H9 (cell line): ENCODE measurements at regions not wholly inside any gene's neighbourhood (a gene's known extent, or its start where the extent isn't known, plus 50 kb on each side); places are given as distances from the start of the nearest gene placed in this dataset.

Experiments used
- DNase-seq: peaks from one replicate; pipeline ENCODE4 v3.0.0-alpha.2; 2017
- H2AFZ ChIP-seq: one replicate; pipeline ENCODE4 v1.6.1; 2013; ENCODE audit warnings: mild to moderate bottlenecking, low read length, control low read depth, moderate library complexity
- H2AK5ac ChIP-seq: 2 replicates; pipeline ENCODE4 v1.6.1; 2013; ENCODE audit warnings: low read length, control low read depth, mixed read lengths; ENCODE audit not compliant: insufficient read length
- H2BK120ac ChIP-seq: one replicate; pipeline ENCODE4 v1.6.1; 2013; ENCODE audit warnings: low read depth, mild to moderate bottlenecking, low read length, control low read depth, inconsistent platforms; ENCODE audit not compliant: poor library complexity, severe bottlenecking
- H2BK12ac ChIP-seq: 2 replicates; pipeline ENCODE4 v1.6.1; 2013; ENCODE audit warnings: low read length, control low read depth, mixed read lengths, low read depth; ENCODE audit not compliant: insufficient read length
- H2BK15ac ChIP-seq: 2 replicates; pipeline ENCODE4 v1.6.1; 2013; ENCODE audit warnings: low read depth, low read length, control low read depth
- H2BK20ac ChIP-seq: one replicate; pipeline ENCODE4 v1.6.1; 2013; ENCODE audit warnings: low read depth, mild to moderate bottlenecking, low read length, control low read depth, inconsistent platforms; ENCODE audit not compliant: poor library complexity, severe bottlenecking
- H2BK5ac ChIP-seq: 2 replicates; pipeline ENCODE4 v1.6.1; 2013; ENCODE audit warnings: low read length, control low read depth, mixed read lengths; ENCODE audit not compliant: insufficient read length
- H3K14ac ChIP-seq: 2 replicates; pipeline ENCODE4 v1.6.1; 2013; ENCODE audit warnings: low read length, control low read depth; ENCODE audit not compliant: insufficient read depth
- H3K18ac ChIP-seq: 2 replicates; pipeline ENCODE4 v1.6.1; 2013; ENCODE audit warnings: low read depth, mild to moderate bottlenecking, mixed read lengths, low read length, control low read depth; ENCODE audit not compliant: insufficient read length
- H3K23ac ChIP-seq: 2 replicates; pipeline ENCODE4 v1.6.1; 2013; ENCODE audit warnings: low read length, control low read depth, mixed read lengths, low read depth; ENCODE audit not compliant: insufficient read length
- H3K23me2 ChIP-seq: 2 replicates; pipeline ENCODE4 v1.6.1; 2013; ENCODE audit warnings: low read depth, mild to moderate bottlenecking, mixed read lengths, low read length, control low read depth; ENCODE audit not compliant: insufficient read length, poor library complexity, severe bottlenecking
- H3K27ac ChIP-seq: 2 replicates; pipeline ENCODE4 v1.5.1; 2013; ENCODE audit warnings: low read length, control low read depth, mixed read lengths, low read depth; ENCODE audit not compliant: insufficient read length
- H3K27me3 ChIP-seq: 2 replicates; pipeline ENCODE4 v1.6.1; 2013; ENCODE audit warnings: low read length, control low read depth, inconsistent platforms; ENCODE audit not compliant: insufficient read depth
- H3K4ac ChIP-seq: 2 replicates; pipeline ENCODE4 v1.6.1; 2013; ENCODE audit warnings: low read depth, mild to moderate bottlenecking, control low read depth, inconsistent platforms, low read length, moderate library complexity
- H3K4me1 ChIP-seq: 2 replicates; pipeline ENCODE4 v1.6.1; 2013; ENCODE audit warnings: low read length, control low read depth, inconsistent platforms; ENCODE audit not compliant: insufficient read depth
- H3K4me2 ChIP-seq: 2 replicates; pipeline ENCODE4 v1.6.1; 2013; ENCODE audit warnings: low read length, control low read depth, mixed read lengths; ENCODE audit not compliant: insufficient read length, insufficient read depth
- H3K56ac ChIP-seq: 2 replicates; pipeline ENCODE4 v1.6.1; 2013; ENCODE audit warnings: low read depth, mild to moderate bottlenecking, mixed read lengths, low read length, control low read depth; ENCODE audit not compliant: insufficient read length
- H3K79me1 ChIP-seq: 2 replicates; pipeline ENCODE4 v1.6.1; 2013; ENCODE audit warnings: low read depth, mild to moderate bottlenecking, moderate library complexity, low read length, control low read depth, inconsistent platforms; ENCODE audit not compliant: insufficient read depth, poor library complexity, severe bottlenecking
- H3K79me2 ChIP-seq: 2 replicates; pipeline ENCODE4 v1.6.1; 2013; ENCODE audit warnings: low read length, control low read depth, inconsistent platforms; ENCODE audit not compliant: insufficient read depth
- H3K9ac ChIP-seq: 2 replicates; pipeline ENCODE4 v1.6.1; 2013; ENCODE audit warnings: low read length, control low read depth, mixed read lengths; ENCODE audit not compliant: insufficient read length; ENCODE audit errors: extremely low read depth
- H3K9me3 ChIP-seq: one replicate; pipeline ENCODE4 v1.6.1; 2013; ENCODE audit warnings: low read depth, low read length, inconsistent platforms; ENCODE audit not compliant: control insufficient read depth
- H3T11ph ChIP-seq: one replicate; pipeline ENCODE4 v1.6.1; 2013; ENCODE audit warnings: mild to moderate bottlenecking, low read length, control low read depth, inconsistent platforms
- H4K20me1 ChIP-seq: one replicate; pipeline ENCODE4 v1.6.1; 2013; ENCODE audit not compliant: control insufficient read depth, insufficient read length, insufficient read depth
- H4K5ac ChIP-seq: 2 replicates; pipeline ENCODE4 v1.6.1; 2013; ENCODE audit warnings: low read depth, mild to moderate bottlenecking, mixed read lengths, low read length, control low read depth; ENCODE audit not compliant: insufficient read length
- H4K8ac ChIP-seq: replicated peaks from 2 replicates; pipeline ENCODE4 v1.6.1; 2013; ENCODE audit warnings: low read length, control low read depth, mixed read lengths, low read depth; ENCODE audit not compliant: insufficient read length
- H4K91ac ChIP-seq: 2 replicates; pipeline ENCODE4 v1.6.1; 2013; ENCODE audit warnings: low read depth, mild to moderate bottlenecking, moderate library complexity, mixed read lengths, low read length, control low read depth; ENCODE audit not compliant: insufficient read length
- H3K27ac Mint-ChIP-seq, 3 experiments: 2 replicates in 2 of 3; 3 replicates in 1 of 3; pipeline ENCODE4 v1.8.0; 2020 to 2021; ENCODE audit warnings: mixed read lengths in 3 of 3, mild to moderate bottlenecking in 1 of 3, moderate library complexity in 1 of 3
- H3K27me3 Mint-ChIP-seq: 2 replicates; pipeline ENCODE4 v1.8.0; 2021; ENCODE audit warnings: low read depth, mild to moderate bottlenecking, moderate library complexity, mixed read lengths
- H3K36me3 Mint-ChIP-seq, 3 experiments: 2 replicates in 2 of 3; 3 replicates in 1 of 3; pipeline ENCODE4 v1.8.0; 2020 to 2021; ENCODE audit warnings: low read depth in 3 of 3, mixed read lengths in 3 of 3; ENCODE audit not compliant: insufficient read depth in 1 of 3
- H3K4me1 Mint-ChIP-seq, 2 experiments: 2 replicates each; pipeline ENCODE4 v1.8.0; 2020; ENCODE audit warnings: mixed read lengths in 2 of 2
- H3K4me3 Mint-ChIP-seq, 2 experiments: 2 replicates in 1 of 2; 3 replicates in 1 of 2; pipeline ENCODE4 v1.8.0; 2020 to 2021; ENCODE audit warnings: mild to moderate bottlenecking in 2 of 2, mixed read lengths in 2 of 2, moderate library complexity in 1 of 2
- H3K9me3 Mint-ChIP-seq, 2 experiments: 2 replicates in 1 of 2; 3 replicates in 1 of 2; pipeline ENCODE4 v1.8.0; 2020; ENCODE audit warnings: mild to moderate bottlenecking in 2 of 2, mixed read lengths in 2 of 2, moderate library complexity in 1 of 2
- CTCF ChIP-seq: fragments of 200-600 bp; sonication (generic); conservative IDR thresholded peaks from 3 replicates; pipeline ENCODE4 v1.8.0; 2021; ENCODE audit warnings: antibody characterized with exemption, mild to moderate bottlenecking
- WGBS: extraction: QIAGEN DNeasy Blood & Tissue Kit; methylation state at CpG from one replicate; pipeline ENCODE4 v1.1.7; 2013; ENCODE audit warnings: missing lambda C conversion rate, low lambda C conversion rate, mixed read lengths; ENCODE audit not compliant: insufficient read length; ENCODE audit errors: extremely low coverage; 5-methylcytosine and 5-hydroxymethylcytosine counted together

DNA sequence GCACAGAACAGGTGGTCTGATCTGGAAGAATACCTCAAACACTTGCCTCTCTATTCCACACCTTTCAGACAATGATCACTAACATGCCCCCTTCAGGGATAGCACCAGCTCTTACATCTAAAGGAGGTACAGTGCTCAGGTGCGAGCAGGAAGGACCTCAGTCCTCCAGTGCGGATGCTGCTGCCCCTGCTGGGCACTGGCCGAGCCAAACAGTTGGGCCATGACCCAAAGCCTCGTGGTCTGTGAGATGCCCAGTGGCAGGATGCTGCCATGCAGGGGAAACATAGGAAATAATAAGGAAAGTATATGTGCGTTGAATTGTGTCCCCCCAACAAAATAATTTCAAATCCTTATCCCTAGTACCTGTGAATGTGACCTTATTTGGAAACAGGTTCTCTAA lies 243.7 kb downstream of the NDUFA10 start:
- Histone ChIP-seq H3K18ac (no peak overlapping the region), H3K4ac (no peak overlapping the region), H3K23me2 (no peaks in the 10 kb centered on the region), H3K4me2 (no peak overlapping the region), H3T11ph (no peak overlapping the region), H3K14ac (no peak overlapping the region), H3K9me3 (no peaks in the 10 kb centered on the region), H2AFZ (no peak overlapping the region), H4K20me1 (no peaks in the 10 kb centered on the region), H2AK5ac (no peak overlapping the region), H4K91ac (no peak overlapping the region), H2BK15ac (no peak overlapping the region), H3K79me2 (no peaks in the 10 kb centered on the region), H3K79me1 (no peaks in the 10 kb centered on the region), H3K56ac (no peak overlapping the region), H2BK12ac (no peak overlapping the region), H3K4me1 (no peaks in the 10 kb centered on the region), H2BK20ac (no peak overlapping the region), H3K27me3 (no peaks in the 10 kb centered on the region), H3K9ac (no peak overlapping the region), H4K5ac (no peak overlapping the region), H3K27ac (no peak overlapping the region), H2BK5ac (no peak overlapping the region), H3K23ac (no peak overlapping the region), H2BK120ac (no peak overlapping the region), H4K8ac (no peak overlapping the region)
- no peak for TF ChIP-seq CTCF
- no peak for DNase-seq
- peaks cover 4 to 7% of the 10 kb centered on the region in 2 experiments; a peak in 3 of 4 replicates for H3K4me1 Mint-ChIP-seq
- peaks cover 19 to 31% of the 10 kb centered on the region in 2 experiments for H3K9me3 Mint-ChIP-seq
- peaks cover 11% of the 10 kb centered on the region for H3K27me3 Mint-ChIP-seq
- no CpG with 5 or more reads among the region's 5 CpGs for WGBS
- peaks cover 0 to 5% (median 2%) of the 10 kb centered on the region in 3 experiments; a peak in 3 of 7 replicates for H3K36me3 Mint-ChIP-seq
- no peak overlapping the region for H3K4me3 Mint-ChIP-seq
- H3K27ac Mint-ChIP-seq: no peak overlapping the region
